ENCODE measurements at regions not wholly inside any gene's neighbourhood (a gene's known extent, or its start where the extent isn't known, plus 50 kb on each side); places are given as distances from the start of the nearest gene placed in this dataset.

- DNase-seq (ENCODE audit: low spot score): no peak
- no peaks in the 10 kb centered on the region for H3K9me3 Mint-ChIP-seq (ENCODE audit: unreplicated experiment)
- H3K27me3 Mint-ChIP-seq (ENCODE audit: unreplicated experiment): peaks cover 1% of the 10 kb centered on the region
- no peak overlapping the region for H3K4me3 Mint-ChIP-seq (ENCODE audit: unreplicated experiment)
- H3K36me3 Mint-ChIP-seq (ENCODE audit: low read depth, unreplicated experiment): no peaks in the 10 kb centered on the region
- peaks cover 4% of the 10 kb centered on the region for H3K4me1 Mint-ChIP-seq (ENCODE audit: unreplicated experiment)
- TF ChIP-seq, protein P1, sequence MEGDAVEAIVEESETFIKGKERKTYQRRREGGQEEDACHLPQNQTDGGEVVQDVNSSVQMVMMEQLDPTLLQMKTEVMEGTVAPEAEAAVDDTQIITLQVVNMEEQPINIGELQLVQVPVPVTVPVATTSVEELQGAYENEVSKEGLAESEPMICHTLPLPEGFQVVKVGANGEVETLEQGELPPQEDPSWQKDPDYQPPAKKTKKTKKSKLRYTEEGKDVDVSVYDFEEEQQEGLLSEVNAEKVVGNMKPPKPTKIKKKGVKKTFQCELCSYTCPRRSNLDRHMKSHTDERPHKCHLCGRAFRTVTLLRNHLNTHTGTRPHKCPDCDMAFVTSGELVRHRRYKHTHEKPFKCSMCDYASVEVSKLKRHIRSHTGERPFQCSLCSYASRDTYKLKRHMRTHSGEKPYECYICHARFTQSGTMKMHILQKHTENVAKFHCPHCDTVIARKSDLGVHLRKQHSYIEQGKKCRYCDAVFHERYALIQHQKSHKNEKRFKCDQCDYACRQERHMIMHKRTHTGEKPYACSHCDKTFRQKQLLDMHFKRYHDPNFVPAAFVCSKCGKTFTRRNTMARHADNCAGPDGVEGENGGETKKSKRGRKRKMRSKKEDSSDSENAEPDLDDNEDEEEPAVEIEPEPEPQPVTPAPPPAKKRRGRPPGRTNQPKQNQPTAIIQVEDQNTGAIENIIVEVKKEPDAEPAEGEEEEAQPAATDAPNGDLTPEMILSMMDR (IDR thresholded peaks at IDR 0.05; ENCODE audit: unreplicated experiment): no peak
- H3K27ac Mint-ChIP-seq (ENCODE audit: unreplicated experiment): no peak overlapping the region
Measured at GRCh38 chr1:244197851-244198375, 146.8 kb downstream of the ZBTB18 start.

DNA sequence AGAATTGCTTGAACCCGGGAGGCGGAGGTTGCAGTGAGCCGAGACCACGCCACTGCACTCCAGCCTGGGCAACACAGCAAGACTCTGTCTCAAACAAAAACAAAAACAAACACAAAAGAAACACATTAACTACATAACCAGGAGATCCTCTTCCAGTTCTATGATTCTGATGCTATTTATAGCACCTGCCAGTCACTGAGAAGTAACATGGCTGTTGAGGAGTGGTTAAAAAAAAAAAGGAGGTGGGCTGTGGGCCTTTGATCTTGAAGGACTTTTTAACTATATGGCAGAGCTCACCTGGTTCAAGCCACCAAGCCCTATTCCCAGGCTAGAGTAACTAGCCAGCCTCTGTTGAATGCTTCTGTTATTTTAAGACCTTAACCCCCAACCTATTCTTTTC is 148.8 kb downstream of the ZBTB18 start:
- Mint-ChIP-seq H3K27me3 (ENCODE audit: unreplicated experiment) (peaks cover 1% of the 10 kb centered on the region), H3K27ac (ENCODE audit: unreplicated experiment) (no peak overlapping the region), H3K4me3 (ENCODE audit: unreplicated experiment) (no peak overlapping the region), H3K4me1 (ENCODE audit: unreplicated experiment) (peaks cover 4% of the 10 kb centered on the region), H3K36me3 (ENCODE audit: low read depth, unreplicated experiment) (no peaks in the 10 kb centered on the region), H3K9me3 (ENCODE audit: unreplicated experiment) (no peaks in the 10 kb centered on the region)
- TF ChIP-seq, protein P1 (IDR thresholded peaks at IDR 0.05; ENCODE audit: unreplicated experiment): no peak
- DNase-seq (ENCODE audit: low spot score): no peak

DNA sequence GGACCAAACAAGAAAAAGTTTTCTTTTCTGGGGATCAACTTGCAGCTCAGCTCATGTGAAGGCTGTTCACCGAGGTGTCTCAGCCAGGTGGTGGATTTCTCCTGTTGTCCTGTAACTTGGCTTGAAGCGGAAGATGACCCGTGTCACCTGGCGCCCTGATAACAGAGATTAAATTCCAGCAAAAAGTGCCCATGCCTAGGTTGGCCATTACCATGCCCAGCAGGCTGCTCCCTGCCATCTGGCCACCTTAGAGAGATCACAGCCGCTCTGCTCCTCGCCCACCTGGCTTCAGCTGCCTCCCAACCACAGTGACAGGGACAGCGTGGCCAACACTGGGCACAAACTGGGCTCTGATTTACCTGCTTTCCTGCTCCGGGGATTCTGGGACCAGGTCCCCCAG is 149.5 kb downstream of the ZBTB18 start:
- no peaks in the 10 kb centered on the region for H3K36me3 Mint-ChIP-seq (ENCODE audit: low read depth, unreplicated experiment)
- no peak for DNase-seq (ENCODE audit: low spot score)
- H3K4me3 Mint-ChIP-seq (ENCODE audit: unreplicated experiment): no peak overlapping the region
- peaks cover 4% of the 10 kb centered on the region for H3K4me1 Mint-ChIP-seq (ENCODE audit: unreplicated experiment)
- TF ChIP-seq, protein P1 (IDR thresholded peaks at IDR 0.05; ENCODE audit: unreplicated experiment): no peak
- no peak overlapping the region for H3K27ac Mint-ChIP-seq (ENCODE audit: unreplicated experiment)
- H3K27me3 Mint-ChIP-seq (ENCODE audit: unreplicated experiment): peaks cover 1% of the 10 kb centered on the region
- H3K9me3 Mint-ChIP-seq (ENCODE audit: unreplicated experiment): no peaks in the 10 kb centered on the region

DNA sequence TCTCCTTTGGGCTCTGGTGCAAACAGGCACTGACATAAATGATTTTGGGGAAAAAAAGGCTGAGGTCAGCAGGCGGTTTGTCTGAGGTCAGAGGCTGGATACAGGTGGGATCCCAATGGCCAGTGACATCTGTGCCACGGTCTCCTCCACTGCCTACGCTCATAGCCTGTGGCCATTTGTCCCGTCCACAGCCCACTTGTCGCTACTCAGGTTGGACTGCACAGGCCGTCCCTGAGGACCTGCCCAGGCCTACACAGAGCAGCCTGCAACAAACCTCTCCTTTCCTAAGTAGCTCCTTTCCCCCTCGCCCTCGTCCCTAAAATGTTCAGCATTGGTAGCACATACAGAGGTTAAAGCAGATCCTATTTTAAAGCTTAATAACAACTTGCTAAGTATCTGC is 150.7 kb downstream of the ZBTB18 start:
- H3K36me3 Mint-ChIP-seq (ENCODE audit: low read depth, unreplicated experiment): no peaks in the 10 kb centered on the region
- H3K9me3 Mint-ChIP-seq (ENCODE audit: unreplicated experiment): no peaks in the 10 kb centered on the region
- H3K27ac Mint-ChIP-seq (ENCODE audit: unreplicated experiment): no peak overlapping the region
- H3K4me1 Mint-ChIP-seq (ENCODE audit: unreplicated experiment): peaks cover 4% of the 10 kb centered on the region
- no peak for DNase-seq (ENCODE audit: low spot score)
- peaks cover 1% of the 10 kb centered on the region for H3K27me3 Mint-ChIP-seq (ENCODE audit: unreplicated experiment)
- TF ChIP-seq, protein P1 (IDR thresholded peaks at IDR 0.05; ENCODE audit: unreplicated experiment): no peak
- H3K4me3 Mint-ChIP-seq (ENCODE audit: unreplicated experiment): no peak overlapping the region

GRCh38 chr1:244204004-244204403 is 152.9 kb downstream of the ZBTB18 start:
- no peak for DNase-seq (ENCODE audit: low spot score)
- Mint-ChIP-seq H3K4me1 (ENCODE audit: unreplicated experiment) (peaks cover 4% of the 10 kb centered on the region), H3K9me3 (ENCODE audit: unreplicated experiment) (no peaks in the 10 kb centered on the region), H3K36me3 (ENCODE audit: low read depth, unreplicated experiment) (no peaks in the 10 kb centered on the region), H3K27ac (ENCODE audit: unreplicated experiment) (no peak overlapping the region), H3K4me3 (ENCODE audit: unreplicated experiment) (no peak overlapping the region), H3K27me3 (ENCODE audit: unreplicated experiment) (no peaks in the 10 kb centered on the region)
- TF ChIP-seq, protein P1 (IDR thresholded peaks at IDR 0.05; ENCODE audit: unreplicated experiment): no peak

Data from endothelial cell (in vitro differentiated cells).